ENCODE measurements at regions not wholly inside any gene's neighbourhood (a gene's known extent, or its start where the extent isn't known, plus 50 kb on each side); places are given as distances from the start of the nearest gene placed in this dataset.

DNA sequence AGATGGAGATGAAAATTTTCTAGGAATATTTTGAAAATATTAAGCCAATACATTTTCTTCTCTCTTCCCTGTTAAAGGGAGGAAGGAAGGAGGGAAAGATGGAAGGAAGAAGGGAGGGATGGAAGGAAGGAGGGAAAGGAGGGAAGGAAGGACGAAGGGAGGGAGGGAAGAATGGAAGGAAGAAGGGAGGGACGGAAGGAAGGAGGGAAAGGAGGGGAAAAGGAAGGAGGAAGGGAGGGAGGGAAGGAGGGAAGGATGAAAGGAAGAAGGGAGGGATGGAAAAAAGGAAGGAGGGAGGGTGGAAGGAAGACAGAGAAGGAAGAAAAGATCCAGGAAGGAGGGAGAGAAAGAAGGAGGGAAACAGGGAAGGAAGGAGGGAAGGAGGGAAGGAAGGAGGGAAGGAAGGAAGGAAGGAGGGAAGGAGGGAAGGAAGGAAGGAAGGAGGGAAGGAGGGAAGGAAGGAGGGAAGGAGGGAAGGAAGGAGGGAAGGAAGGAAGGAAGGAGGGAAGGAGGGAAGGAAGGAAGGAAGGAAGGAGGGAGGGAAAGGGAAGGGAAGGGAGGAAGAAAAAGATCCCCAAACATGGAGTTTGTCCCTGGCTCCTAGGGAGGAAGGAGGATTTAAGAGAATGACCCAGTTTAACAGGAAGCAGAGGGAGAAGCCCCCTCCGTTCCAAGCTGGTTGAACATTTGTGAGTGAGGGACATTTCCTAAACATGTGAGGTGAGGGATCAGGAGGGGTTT, 70.3 kb upstream of the NEURL1B start:
- ATAC-seq (no peak), DNase-seq (ENCODE audit: low spot score) (no peak)
- intact Hi-C loops (cut with DNase I) = no loop called here

DNA sequence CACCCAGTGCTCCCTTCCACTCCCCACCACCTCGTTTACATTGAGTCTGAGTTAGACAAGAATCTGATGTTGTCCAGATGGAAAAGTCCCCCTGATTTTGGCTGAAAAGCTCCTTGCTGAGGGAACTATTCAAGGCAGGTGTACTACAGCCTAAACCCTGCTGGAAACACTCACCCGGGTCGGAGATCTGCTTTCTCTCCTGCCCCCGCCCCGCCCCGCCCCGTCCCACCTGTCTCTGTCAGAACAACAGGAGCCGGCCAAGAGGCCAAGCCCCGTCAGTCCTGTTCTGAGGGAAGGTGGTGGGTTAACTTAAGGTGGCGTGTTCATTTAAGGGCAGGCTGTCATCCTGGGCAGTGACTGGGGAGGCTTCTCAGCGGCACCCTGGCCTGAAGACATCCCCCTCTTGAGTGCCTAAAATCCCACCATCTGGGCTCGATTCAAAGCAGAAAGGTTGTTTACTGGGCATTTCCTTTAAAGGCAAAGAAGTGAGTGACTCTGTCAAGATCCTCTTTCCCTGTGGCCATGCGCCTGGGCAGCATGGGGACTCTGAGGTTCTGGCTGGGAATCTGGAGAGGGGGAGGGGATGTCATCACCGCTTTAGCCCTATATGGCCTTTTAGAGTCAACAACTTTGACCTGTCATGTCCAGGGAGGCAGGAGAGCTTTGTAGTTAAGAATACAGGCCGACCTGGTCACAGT, 71.1 kb upstream of the NEURL1B start:
- ATAC-seq = no peak
- DNase-seq (ENCODE audit: low spot score) = no peak
- intact Hi-C loops (cut with DNase I) = no loop called here

DNA sequence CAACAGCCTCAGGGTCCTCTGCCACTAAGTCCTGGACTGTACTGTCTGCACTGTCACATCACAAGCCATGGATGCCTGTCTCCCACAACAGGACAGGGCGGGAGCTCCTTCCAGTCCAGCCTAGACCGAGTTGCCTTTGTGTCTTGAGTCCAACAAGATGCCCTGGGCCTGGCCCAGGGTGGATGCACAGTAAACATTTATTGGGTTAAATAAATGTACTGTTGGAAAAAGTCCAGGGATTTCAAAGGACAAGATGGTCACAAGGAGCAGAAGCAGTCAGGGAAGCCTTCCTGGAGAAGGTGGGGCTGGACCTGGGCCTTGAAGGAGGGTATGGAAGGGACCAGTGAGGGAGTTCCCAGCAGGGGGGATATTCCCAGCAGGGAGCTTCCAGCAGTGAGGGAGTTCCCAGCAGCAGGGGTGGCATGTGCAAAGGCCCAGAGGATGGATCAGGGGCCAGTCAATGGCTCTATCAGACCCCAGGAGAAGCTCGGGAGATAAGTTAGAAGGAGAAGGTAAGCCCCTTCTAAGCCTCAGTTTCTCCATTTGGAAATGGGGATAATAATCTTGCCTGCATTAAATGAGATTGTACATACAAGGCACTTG, 72.7 kb upstream of the NEURL1B start:
- intact Hi-C loops (cut with DNase I) = no loop called here
- ATAC-seq (no peak), DNase-seq (ENCODE audit: low spot score) (no peak)

DNA sequence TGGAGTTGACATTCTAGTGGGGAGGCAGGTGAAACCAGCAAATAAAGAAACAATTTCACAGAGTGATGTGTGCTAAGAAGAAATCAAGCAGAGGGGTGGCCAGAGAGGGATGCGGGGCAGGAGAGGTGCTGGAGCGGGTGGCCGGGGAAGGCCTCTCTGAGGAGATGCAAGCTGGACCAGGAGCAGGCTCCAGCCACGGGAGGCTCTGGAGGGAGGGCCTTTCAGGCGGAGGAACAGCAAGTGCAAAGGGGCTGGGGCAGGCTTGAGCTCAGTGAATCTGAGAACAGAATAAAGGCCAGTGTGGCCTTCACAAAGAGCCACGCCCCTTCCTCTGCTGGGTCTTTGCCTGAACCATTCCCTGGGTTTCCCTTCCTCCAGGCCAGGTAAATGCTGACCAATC, 73.2 kb upstream of the NEURL1B start:
- no peak for ATAC-seq
- DNase-seq (ENCODE audit: low spot score) = no peak
- intact Hi-C loops (cut with DNase I) = no loop called here

DNA sequence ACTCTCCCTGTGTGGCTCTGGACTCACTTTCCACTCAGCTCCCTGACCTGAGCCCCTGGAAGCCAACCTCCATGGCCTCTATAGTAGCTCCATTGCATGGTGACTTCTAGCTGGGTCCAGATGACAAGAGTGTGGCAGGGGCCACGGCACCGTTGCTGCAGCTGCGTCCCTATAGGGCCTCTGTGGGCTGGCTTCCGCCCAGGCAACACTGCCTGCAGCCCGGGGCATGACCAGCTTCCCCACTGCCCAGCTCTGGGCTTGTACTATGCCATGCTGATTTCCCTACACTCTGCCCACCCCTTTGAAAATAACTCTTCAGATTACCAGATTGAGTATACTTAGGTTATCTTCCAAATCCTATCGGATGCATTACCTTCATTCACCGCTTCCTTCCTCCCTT, 73.8 kb upstream of the NEURL1B start:
- intact Hi-C loops (cut with DNase I) = no loop called here
- no peak for DNase-seq (ENCODE audit: low spot score)
- ATAC-seq = no peak

DNA sequence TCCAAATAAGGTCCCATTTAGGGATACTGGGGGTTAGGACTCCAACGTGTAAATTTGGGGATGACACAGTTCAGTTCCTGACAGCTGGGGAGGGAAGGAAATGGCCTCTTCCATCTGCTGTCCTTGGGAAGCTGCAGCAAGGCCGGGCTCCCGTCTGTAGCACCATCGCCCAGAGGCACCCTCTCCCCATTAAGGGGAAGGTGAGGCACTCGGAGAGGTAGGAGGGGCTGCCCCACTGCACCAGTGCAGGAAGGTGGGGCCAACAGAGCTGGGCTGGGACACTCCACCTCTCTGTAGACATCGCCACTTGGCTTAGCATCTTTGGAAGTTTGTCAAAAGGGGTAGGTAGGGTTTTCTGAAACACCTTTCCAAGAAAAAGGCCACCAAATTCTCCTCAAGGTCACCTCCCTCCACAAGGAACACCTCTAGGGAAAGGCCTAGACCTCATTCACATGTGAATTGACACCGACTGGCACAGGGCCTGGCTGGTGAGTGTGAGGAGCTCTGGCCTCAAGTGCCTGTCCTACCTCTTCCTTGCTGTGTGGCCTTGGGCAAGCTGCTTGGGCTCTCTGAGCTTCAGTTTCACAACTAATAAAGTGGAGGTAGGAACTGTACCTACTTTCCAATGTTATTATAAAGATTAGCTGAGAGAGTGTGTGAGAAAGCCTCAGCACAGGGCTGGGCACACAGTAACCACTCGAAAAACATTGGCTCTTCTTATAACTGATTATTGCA, 75.0 kb upstream of the NEURL1B start:
- no peak for ATAC-seq
- DNase-seq (ENCODE audit: low spot score) = no peak
- intact Hi-C loops (cut with DNase I) = no loop called here

DNA sequence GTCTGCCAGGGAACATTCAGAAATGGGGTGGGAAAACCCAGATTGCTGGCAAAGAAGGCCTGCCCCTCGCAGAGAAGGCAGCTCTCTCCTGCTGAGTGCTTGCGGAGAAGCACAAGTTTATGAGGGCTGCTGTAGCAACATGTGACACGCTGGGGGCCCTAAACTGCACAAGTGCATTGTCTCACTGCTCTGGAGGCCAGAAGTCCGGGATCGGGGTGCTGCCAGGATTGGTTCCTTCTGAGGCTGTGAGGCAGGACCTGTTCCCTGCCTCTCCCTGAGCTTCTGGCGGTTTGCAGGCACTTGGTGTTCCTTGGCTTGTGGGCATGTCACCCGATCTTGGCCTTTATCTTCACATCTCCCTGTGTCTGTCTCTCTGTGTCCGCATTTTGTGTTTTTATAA, 75.6 kb upstream of the NEURL1B start:
- intact Hi-C loops (cut with DNase I) = no loop called here
- DNase-seq (ENCODE audit: low spot score) (no peak), ATAC-seq (no peak)

DNA sequence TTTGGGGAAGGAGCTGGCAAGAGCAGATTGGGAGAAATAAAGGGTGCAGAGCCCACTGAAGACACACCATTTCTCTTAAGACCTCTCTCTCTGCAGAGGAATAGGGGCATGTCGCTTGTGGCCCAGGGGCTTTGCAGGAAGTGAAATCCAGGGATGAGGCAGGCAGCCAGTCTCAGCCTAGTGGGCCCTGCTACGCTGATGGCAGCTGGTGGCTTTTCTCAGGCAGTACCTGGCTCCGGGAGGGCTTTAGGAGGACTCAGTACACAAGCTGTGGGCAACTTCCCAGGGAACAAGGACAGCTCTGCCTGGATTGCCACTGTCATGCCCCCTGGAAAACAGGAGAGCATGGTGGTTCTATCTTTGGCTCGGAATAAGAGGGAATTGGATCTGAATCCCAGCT, 76.2 kb upstream of the NEURL1B start:
- intact Hi-C loops (cut with DNase I) = no loop called here
- DNase-seq (ENCODE audit: low spot score) (no peak), ATAC-seq (no peak)

DNA sequence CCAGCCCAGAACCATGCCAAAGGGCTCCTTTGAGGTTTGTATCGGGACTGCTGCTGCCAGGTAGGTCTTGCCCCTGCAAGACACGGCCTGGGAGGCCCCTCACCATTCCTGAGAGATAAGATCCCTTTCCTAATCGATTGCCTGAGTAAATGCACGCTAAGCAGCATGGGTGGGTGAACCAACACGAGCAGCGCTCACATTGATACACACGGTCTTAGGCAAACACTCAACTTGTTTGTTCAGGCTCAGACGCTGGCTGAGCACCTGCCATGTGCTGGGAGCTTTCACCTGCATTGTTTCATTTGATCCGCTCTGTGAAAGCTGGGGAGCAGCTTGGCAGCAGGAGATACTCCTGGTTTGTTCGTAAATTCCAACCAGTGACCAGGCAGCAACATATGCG, 76.9 kb upstream of the NEURL1B start:
- ATAC-seq = no peak
- no peak for DNase-seq (ENCODE audit: low spot score)
- intact Hi-C loops (cut with DNase I) = no loop called here

DNA sequence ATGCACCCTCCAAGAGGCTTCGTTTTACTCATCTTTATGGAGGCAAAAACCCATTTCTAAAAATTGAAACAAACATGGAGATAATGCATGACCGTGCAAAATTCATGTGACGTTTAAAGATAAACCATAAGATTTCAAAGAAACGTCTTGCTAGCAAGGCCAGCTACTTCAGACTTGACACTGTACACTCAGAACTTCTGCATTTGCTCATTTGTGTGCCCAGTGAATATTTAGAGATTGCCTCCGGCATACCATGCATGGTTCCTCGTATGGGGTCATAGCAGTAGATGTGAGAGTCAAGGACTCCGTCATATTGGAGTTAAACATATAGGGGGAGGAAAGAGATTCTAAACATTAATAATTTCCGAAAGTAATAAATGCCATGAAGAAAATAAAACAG, 78.6 kb upstream of the NEURL1B start:
- intact Hi-C loops (cut with DNase I) = no loop called here
- ATAC-seq (no peak), DNase-seq (ENCODE audit: low spot score) (no peak)

DNA sequence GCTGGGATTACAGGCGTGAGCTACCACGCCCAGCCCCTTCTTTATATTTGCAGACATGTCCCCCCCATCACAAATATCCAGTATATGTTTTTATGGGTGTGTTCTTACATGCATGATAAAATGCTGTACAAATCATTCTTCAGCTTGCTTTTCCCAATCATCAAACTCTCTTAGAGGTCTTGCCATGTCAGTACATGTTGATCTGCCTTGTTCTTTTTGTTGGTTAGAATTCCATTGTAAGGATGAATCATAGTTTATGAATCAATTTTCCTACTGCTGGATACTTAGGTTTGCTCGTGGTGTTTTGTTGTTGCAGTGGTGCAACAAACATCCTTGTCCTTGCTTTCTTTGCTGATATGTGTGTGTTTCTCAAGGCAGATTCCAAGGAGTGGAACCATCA, 79.9 kb upstream of the NEURL1B start:
- no peak for DNase-seq (ENCODE audit: low spot score)
- ATAC-seq = no peak
- intact Hi-C loops (cut with DNase I) = no loop called here

DNA sequence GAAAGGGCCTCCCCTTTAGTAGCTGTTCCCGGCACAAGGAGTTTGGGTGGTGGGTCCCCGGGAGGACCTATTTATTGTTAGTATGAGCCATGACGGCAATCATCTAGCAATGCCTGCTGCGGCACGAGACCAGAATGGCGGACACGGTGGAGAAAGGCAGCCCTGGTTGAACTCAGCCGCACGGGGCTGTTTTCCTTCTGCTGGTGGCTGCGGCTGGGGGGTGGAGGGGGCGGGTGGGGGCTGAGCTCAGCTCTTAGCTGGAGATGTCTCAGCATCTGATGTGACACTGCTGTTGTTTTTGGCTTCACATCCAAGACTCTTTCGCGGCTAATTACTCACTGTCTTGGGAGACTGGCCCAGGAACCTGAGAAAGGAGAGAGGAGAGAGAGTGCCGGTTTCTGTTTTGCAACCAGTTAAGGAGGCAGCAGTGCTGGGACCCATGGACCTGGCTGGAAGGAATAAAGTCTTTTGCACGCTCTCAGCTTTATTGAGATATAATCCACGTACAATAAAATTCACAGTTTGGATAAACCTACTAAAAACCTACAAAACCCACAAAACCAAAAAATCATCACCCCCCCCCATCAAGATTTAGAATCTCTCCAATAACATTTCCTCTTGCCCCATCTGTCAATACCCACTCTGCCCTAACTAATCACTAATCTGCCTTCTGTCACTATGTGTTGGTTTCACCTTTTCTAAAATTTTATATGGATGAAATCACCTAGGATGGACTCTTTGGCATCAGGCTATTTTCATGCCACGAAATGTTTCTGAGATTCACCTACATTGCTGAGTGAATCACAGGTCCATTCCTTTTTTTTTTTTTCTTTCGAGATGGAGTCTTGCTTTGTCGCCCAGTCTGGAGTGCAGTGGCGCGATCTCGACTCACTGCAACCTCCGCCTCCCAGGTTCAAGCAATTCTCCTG, 81.8 kb upstream of the NEURL1B start:
- no peak for DNase-seq (ENCODE audit: low spot score)
- peak; percentile 74 for ATAC-seq
- intact Hi-C loops (cut with DNase I) = no loop called here

DNA sequence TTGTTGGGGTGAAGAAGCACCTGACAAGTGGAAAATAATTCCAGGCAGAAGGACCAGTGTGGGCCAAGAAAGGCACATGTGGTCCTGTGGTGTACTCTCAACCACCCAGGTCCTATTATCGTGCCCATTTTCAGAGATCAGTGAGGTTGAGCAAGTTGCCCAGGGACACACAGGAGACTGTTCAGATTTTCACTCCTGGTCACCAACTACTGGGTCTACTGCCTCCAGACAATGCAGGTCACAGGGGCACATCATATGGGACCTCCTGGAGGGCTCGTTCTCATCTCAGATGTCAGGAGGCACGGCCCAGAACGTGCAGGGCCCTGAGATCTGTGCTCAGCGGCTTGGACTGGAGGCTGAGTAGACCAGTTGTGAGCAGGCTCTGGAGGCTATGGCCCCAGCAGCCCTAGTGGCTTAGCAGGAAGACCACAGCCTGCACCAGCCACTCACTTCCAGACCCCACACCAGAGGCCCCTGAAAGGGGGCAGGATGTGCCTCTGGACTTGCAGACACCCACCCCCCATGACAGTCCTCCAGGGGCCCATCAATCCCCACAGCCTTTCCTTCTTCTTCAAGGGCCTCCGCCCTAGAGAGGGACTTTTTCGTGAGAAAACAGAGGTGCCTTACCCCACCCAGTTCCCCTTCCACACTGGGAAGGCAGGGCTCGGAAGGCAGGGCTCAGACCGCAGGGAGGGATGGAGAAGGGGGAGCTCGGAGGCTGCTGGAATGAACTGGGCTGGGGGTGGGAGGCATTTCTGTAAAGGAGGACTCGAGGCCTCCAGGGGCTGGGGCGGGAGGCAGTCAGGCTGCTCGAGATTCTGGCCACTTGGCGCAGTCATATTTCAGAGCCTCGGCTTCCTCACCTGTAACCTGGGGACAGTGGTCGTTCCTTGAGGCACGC, 82.7 kb upstream of the NEURL1B start:
- intact Hi-C loops (cut with DNase I) = no loop called here
- DNase-seq (ENCODE audit: low spot score) (no peak), ATAC-seq (peak; percentile 21)

DNA sequence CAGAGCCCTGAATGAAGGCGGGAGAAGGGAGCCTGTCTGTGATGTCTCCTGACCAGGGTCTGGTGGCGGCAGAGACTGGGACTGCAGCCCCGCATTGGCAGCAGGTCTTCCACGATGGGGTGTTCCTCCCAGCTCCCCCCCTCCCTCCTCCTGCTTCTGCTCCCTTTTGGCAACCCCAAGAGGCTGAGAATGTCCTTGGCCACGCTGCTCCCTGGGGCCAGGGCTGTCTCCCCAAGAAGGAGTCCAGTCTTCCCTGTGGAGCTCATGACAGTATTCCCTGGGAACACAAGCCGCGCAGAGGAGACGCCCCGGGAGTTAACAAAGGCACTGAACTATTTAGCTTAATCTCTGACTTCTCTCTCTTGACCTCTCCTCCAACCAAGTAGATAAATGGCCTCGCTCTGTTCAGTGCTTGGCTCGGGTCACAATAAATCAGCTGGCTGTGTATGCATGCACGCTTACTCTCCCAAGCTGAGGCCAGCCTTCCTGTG, 84.0 kb upstream of the NEURL1B start:
- no peak for DNase-seq (ENCODE audit: low spot score)
- peak; percentile 31 for ATAC-seq
- intact Hi-C loops (cut with DNase I) = no loop called here

DNA sequence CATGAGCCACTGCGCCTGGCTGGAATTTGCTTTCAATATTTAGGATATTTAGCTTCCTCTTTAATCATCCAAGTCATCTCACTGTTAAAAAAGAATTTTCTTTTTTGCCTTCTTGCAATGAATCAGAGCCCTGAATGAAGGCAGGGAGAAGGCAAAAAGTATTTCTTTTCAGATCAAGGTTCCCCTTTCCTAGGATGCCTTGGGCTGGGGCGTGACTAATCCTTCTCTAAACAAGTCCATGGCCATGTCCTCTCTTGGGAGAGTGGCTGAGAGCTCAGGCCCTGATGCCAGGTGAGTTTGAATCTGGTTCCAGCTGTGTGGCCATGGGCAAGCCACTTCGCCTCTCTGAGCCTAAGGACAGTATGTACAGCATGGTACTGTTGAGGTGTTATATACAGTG, 84.8 kb upstream of the NEURL1B start:
- DNase-seq (ENCODE audit: low spot score) (no peak), ATAC-seq (no peak)
- intact Hi-C loops (cut with DNase I) = no loop called here

DNA sequence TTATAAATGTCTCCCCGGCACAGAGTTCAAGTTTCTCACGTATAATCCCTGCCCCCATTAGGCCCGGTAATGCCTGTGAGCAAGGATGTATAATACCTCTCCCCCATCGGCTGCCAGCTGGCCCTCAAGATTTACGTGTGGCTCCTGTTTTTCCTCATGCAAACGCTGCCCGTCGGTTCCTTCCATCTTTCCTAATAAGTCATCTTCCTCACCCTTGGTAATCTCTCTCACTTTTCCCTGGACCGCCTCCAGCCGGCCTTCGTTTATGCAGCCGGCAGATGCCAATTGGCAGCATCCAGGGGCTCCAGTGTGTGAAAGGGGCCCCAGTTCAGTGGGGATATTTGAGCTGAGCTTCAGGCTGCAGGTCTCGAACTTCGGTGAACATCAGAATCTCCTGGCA, 86.5 kb upstream of the NEURL1B start:
- ATAC-seq = no peak
- no peak for DNase-seq (ENCODE audit: low spot score)
- intact Hi-C loops (cut with DNase I) = no loop called here

DNA sequence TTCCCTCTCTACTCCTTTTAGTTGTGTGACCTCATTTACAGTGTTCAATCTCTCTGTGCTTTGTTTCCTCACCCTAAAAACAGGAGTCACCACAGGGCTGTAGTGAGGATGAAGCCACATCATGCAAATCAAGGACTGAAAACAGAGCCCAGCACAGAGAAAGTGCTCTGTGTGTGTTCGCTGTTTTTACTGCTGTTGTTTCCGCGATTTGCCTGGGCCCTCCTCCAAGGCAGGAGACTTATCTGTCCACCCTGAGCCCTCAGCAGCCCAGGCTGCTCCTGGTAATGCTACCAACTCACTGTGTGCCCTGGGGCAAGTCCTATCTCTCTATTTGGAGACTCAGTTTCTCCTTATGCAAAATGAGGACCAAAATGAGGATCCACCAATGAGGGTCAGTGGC, 87.2 kb upstream of the NEURL1B start:
- no peak for DNase-seq (ENCODE audit: low spot score)
- intact Hi-C loops (cut with DNase I) = no loop called here
- no peak for ATAC-seq

DNA sequence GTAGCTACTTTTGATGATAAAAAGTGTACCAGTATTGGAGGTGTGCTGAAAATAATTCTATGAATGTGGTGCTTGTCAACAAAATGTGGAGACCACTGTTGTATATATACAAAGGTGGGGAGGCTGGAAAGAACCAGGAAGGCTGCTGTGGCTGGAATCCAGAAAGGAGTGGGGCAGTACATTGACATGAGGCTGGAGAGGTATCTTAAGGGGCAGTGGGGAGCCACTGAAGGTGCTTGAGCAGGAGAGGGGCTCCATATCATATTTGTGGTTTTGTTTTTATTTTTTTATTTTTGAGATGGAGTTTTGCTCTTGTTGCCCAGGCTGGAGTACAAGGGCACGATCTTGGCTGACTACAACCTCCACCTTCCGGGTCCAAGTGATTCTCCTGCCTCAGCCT, 87.9 kb upstream of the NEURL1B start:
- ATAC-seq = no peak
- no peak for DNase-seq (ENCODE audit: low spot score)
- intact Hi-C loops (cut with DNase I) = no loop called here

Measured in sciatic nerve (tissue), 2 donors.